PC-9 (cell line): ENCODE measurements at regions not wholly inside any gene's neighbourhood (a gene's known extent, or its start where the extent isn't known, plus 50 kb on each side); places are given as distances from the start of the nearest gene placed in this dataset.

Experiments
- BruUV-seq: library from RNA; stranded (reverse); fragments of 400-500 nt; replicated peaks from 2 replicates; lab custom pipeline; 2021; lab: Mats Ljungman, UMichigan
- CTCF ChIA-PET: fragments of 300-600 bp; sonication (Branson Sonifier 250); formaldehyde crosslinking; loops from one replicate; lab custom pipeline; 2022; ENCODE audit warnings: antibody characterized with exemption; lab: Charles Lee
- POLR2A ChIA-PET: fragments of 300-600 bp; sonication (Branson Sonifier 250); formaldehyde crosslinking; loops from one replicate; lab custom pipeline; 2022; ENCODE audit warnings: antibody characterized with exemption; ENCODE audit not compliant: unreplicated experiment; lab: Charles Lee
- DNase-seq, 2 experiments: peaks; one replicate each; pipeline versions ENCODE4 v3.0.0 to v3.0.0-alpha.2; 2015 to 2022; ENCODE audit warnings: mixed read lengths in 1 of 2
- H2AFZ ChIP-seq: fragments of 200-600 bp; sonication (generic); 2 replicates; pipeline ENCODE4 v1.8.1; 2017; ENCODE audit warnings: antibody characterized with exemption
- H3F3A ChIP-seq: fragments of 200-600 bp; sonication (generic); 2 replicates; pipeline ENCODE4 v1.8.1; 2017; ENCODE audit warnings: antibody characterized with exemption, mild to moderate bottlenecking, low read depth; ENCODE audit not compliant: insufficient read depth
- H3K27ac ChIP-seq: fragments of 200-600 bp; sonication (generic); 2 replicates; pipeline ENCODE4 v1.6.1; 2016; ENCODE audit warnings: mixed run types
- H3K27me3 ChIP-seq: fragments of 200-600 bp; sonication (generic); 2 replicates; pipeline ENCODE4 v1.6.1; 2016; ENCODE audit warnings: low read depth, mixed run types; ENCODE audit not compliant: insufficient read depth
- H3K36me3 ChIP-seq: fragments of 200-600 bp; sonication (generic); 2 replicates; pipeline ENCODE4 v1.6.1; 2016; ENCODE audit warnings: low read depth, mixed run types
- H3K4me1 ChIP-seq: fragments of 200-600 bp; sonication (generic); replicated peaks from 2 replicates; pipeline ENCODE4 v1.6.1; 2016; ENCODE audit warnings: mixed run types; ENCODE audit not compliant: insufficient read depth
- H3K4me2 ChIP-seq: fragments of 200-600 bp; sonication (generic); 2 replicates; pipeline ENCODE4 v1.6.1; 2017; ENCODE audit warnings: mixed run types
- H3K4me3 ChIP-seq: fragments of 200-600 bp; sonication (generic); 2 replicates; pipeline ENCODE4 v1.6.1; 2016; ENCODE audit warnings: mixed run types
- H3K79me2 ChIP-seq: fragments of 200-600 bp; sonication (generic); 2 replicates; pipeline ENCODE4 v1.6.1; 2017; ENCODE audit warnings: low read depth, mixed run types
- H3K9me2 ChIP-seq: fragments of 200-600 bp; sonication (generic); 2 replicates; pipeline ENCODE4 v1.8.1; 2017; ENCODE audit warnings: mild to moderate bottlenecking; ENCODE audit not compliant: insufficient read depth
- H3K9me3 ChIP-seq: fragments of 200-600 bp; sonication (generic); 2 replicates; pipeline ENCODE4 v1.8.1; 2016; ENCODE audit warnings: low read depth; ENCODE audit not compliant: insufficient read depth
- H4K20me1 ChIP-seq: fragments of 200-600 bp; sonication (generic); 2 replicates; pipeline ENCODE4 v1.8.1; 2017; ENCODE audit not compliant: insufficient read depth
- CTCF ChIP-seq: fragments of 200-600 bp; sonication (generic); conservative IDR thresholded peaks from 2 replicates; pipeline ENCODE4 v1.6.1; 2017; ENCODE audit warnings: mixed run types, antibody characterized with exemption, mild to moderate bottlenecking, moderate library complexity
- EZH2 ChIP-seq: fragments of 200-600 bp; sonication (generic); IDR thresholded peaks from 2 replicates; pipeline ENCODE4 v1.8.0; 2017; ENCODE audit warnings: antibody characterized with exemption, low read depth
- intact Hi-C: fragments of 100-400 bp; cut with micrococcal nuclease; formaldehyde crosslinking; loops from one replicate; pipeline ENCODE4 v1.10.0; 2022; ENCODE audit not compliant: unreplicated experiment

- ChIA-PET CTCF (no interaction called here), POLR2A (no interaction called here)
- intact Hi-C loops: no loop called here
- H3K36me3 ChIP-seq: no peaks in the 10 kb centered on the region
- H3K27me3 ChIP-seq: peaks cover 17% of the 10 kb centered on the region
- no peaks in the 10 kb centered on the region for H4K20me1 ChIP-seq
- H3K79me2 ChIP-seq: no peaks in the 10 kb centered on the region
- no TSS peak for BruUV-seq
- no peak for DNase-seq
- H3K27ac ChIP-seq: no peak overlapping the region
- no peaks in the 10 kb centered on the region for H3F3A ChIP-seq
- no peak for TF ChIP-seq CTCF
- no peak for TF ChIP-seq EZH2
- no peak overlapping the region for H2AFZ ChIP-seq
- no peaks in the 10 kb centered on the region for H3K9me2 ChIP-seq
- no peak overlapping the region for H3K4me2 ChIP-seq
- no peaks in the 10 kb centered on the region for H3K9me3 ChIP-seq
- H3K4me1 ChIP-seq: no peaks in the 10 kb centered on the region
- H3K4me3 ChIP-seq: no peak overlapping the region
These were observed 122.1 kb upstream of the VPREB1 start for GRCh38 chr22:22122348-22123117.

GRCh38 chr22:22121445-22121844, 123.1 kb upstream of the VPREB1 start:
- H3K4me2 ChIP-seq: no peak overlapping the region
- intact Hi-C loops: no loop called here
- H3K27me3 ChIP-seq: peaks cover 15% of the 10 kb centered on the region
- H3K9me3 ChIP-seq: no peaks in the 10 kb centered on the region
- no peak for DNase-seq
- CTCF ChIA-PET: no interaction called here
- no peak overlapping the region for H3K27ac ChIP-seq
- no peak overlapping the region for H3K4me3 ChIP-seq
- TF ChIP-seq CTCF (no peak), EZH2 (no peak)
- BruUV-seq: no TSS peak
- no peak overlapping the region for H2AFZ ChIP-seq
- no peaks in the 10 kb centered on the region for H3K36me3 ChIP-seq
- no peaks in the 10 kb centered on the region for H3K9me2 ChIP-seq
- H3F3A ChIP-seq: no peaks in the 10 kb centered on the region
- no peaks in the 10 kb centered on the region for H4K20me1 ChIP-seq
- POLR2A ChIA-PET: no interaction called here
- H3K4me1 ChIP-seq: no peaks in the 10 kb centered on the region
- no peaks in the 10 kb centered on the region for H3K79me2 ChIP-seq

DNA sequence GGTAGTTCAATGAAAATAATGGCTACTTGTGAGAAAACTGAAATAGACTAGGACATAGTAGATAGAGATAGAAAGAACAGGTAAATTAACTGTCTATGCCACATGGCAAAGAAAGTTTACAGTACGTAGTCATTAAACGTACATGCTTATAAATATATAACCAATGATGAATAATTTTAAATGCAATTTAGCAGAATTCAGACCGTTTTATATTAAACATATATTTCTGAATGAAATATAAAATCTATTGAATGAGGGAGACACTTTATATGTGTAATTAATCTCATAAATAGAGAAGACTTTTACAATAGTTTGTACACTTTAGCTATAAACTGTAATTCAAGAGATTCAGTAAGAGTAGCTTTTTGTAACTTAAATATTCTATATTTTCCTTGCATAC, 124.4 kb upstream of the VPREB1 start:
- H3K27me3 ChIP-seq: peaks cover 12% of the 10 kb centered on the region; the same call in 1 of the 2 replicates
- ChIA-PET POLR2A (no interaction called here), CTCF (no interaction called here)
- no peak for TF ChIP-seq CTCF
- no peak for TF ChIP-seq EZH2
- H3F3A ChIP-seq: no peaks in the 10 kb centered on the region
- no peaks in the 10 kb centered on the region for H3K9me2 ChIP-seq
- H3K79me2 ChIP-seq: no peaks in the 10 kb centered on the region
- no peaks in the 10 kb centered on the region for H4K20me1 ChIP-seq
- no peaks in the 10 kb centered on the region for H3K4me1 ChIP-seq
- no TSS peak for BruUV-seq
- H3K4me3 ChIP-seq: no peak overlapping the region
- intact Hi-C loops: no loop called here
- H3K9me3 ChIP-seq: no peaks in the 10 kb centered on the region
- H2AFZ ChIP-seq: no peak overlapping the region
- H3K36me3 ChIP-seq: no peaks in the 10 kb centered on the region
- H3K4me2 ChIP-seq: no peak overlapping the region
- H3K27ac ChIP-seq: no peak overlapping the region
- no peak for DNase-seq
